ENCODE measurements at regions not wholly inside any gene's neighbourhood (a gene's known extent, or its start where the extent isn't known, plus 50 kb on each side); places are given as distances from the start of the nearest gene placed in this dataset.

- Histone ChIP-seq H3K4me2 (ENCODE audit: low read depth, low read length) (no peak overlapping the region), H3K23ac (ENCODE audit: low read depth, low read length) (no peak overlapping the region), H3K9me1 (ENCODE audit: insufficient read depth, low read length) (no peaks in the 10 kb centered on the region), H4K8ac (ENCODE audit: low read depth in 2 of 2, low read length in 2 of 2) (no peak overlapping the region), H3K14ac (replicated peaks; ENCODE audit: low read depth, low read length) (no peak overlapping the region), H3K4me1 (ENCODE audit: control insufficient read depth, insufficient read depth, low read length) (no peaks in the 10 kb centered on the region), H2BK15ac (ENCODE audit: low read depth, low read length) (no peak overlapping the region), H2AFZ (replicated peaks; ENCODE audit: low read length, poor library complexity) (no peak overlapping the region), H4K20me1 (ENCODE audit: insufficient read depth, low read length) (no peaks in the 10 kb centered on the region), H3K27me3 (ENCODE audit: control insufficient read depth, insufficient read depth, low read length) (no peaks in the 10 kb centered on the region), H2BK120ac (ENCODE audit: low read depth, low read length) (no peak overlapping the region), H2AK5ac (ENCODE audit: low read depth, low read length) (no peak overlapping the region), H3K9ac (ENCODE audit: low read depth, low read length) (no peak overlapping the region), H3K56ac (ENCODE audit: extremely low read depth, insufficient read depth, low read length) (no peak overlapping the region), H4K91ac (ENCODE audit: insufficient read depth, low read depth, low read length) (no peak overlapping the region), H3K27ac (ENCODE audit: insufficient read depth, low read length) (no peak overlapping the region), H2BK20ac (ENCODE audit: low read depth, low read length) (no peak overlapping the region), H3K79me1 (ENCODE audit: low read depth in 1 of 2, low read length in 2 of 2) (no peaks in the 10 kb centered on the region), H3K36me3 (ENCODE audit: control insufficient read depth, insufficient read depth, low read length) (no peaks in the 10 kb centered on the region), H4K5ac (ENCODE audit: low read depth, low read length) (no peak overlapping the region), H3K4ac (ENCODE audit: low read depth, low read length) (no peak overlapping the region), H3K4me3 (ENCODE audit: insufficient read depth, low read depth, low read length) (no peak overlapping the region), H3K18ac (ENCODE audit: low read depth, low read length) (no peak overlapping the region), H3K9me3 (ENCODE audit: control insufficient read depth, insufficient read depth, low read length) (no peaks in the 10 kb centered on the region; the same call in 1 of the 2 replicates), H2BK5ac (ENCODE audit: low read depth, low read length, poor library complexity, severe bottlenecking) (no peak overlapping the region), H2AK9ac (replicated peaks; ENCODE audit: low read depth, low read length, poor library complexity) (no peak overlapping the region)
- ChIA-PET POLR2A (ENCODE audit: unreplicated experiment) (no interaction called here), CTCF (no interaction called here)
- BruUV-seq (replicated peaks) = no TSS peak
- dilution Hi-C loops (cut with HindIII; ENCODE audit: low sequenced_read_pairs, unreplicated experiment) (no loop called here), intact Hi-C loops (cut with micrococcal nuclease) (no loop called here), in situ Hi-C loops (cut with MboI; ENCODE audit: low sequenced_read_pairs) (no loop called here)
- WGBS, 2 experiments (ENCODE audit: extremely low coverage in 2 of 2, insufficient read length in 1 of 2) = no CpG with 5 or more reads among the region's 4 CpGs
- TF ChIP-seq ELK1 (IDR thresholded peaks at IDR 0.05; ENCODE audit: borderline replicate concordance, low read depth, low read length) (no peak), CEBPB (IDR thresholded peaks at IDR 0.05; ENCODE audit: low read depth, low read length) (0 out of 2 replicates have a peak, but pooled peaks have one; percentile 18)
- DNase-seq = no peak
- no peak for ATAC-seq (ENCODE audit: low read depth)
Observed at GRCh38 chr11:90344546-90344945, 121.7 kb upstream of the CHORDC1 start.

Data from IMR-90 (cell line).